Inflammatory macrophage (primary cell): ENCODE measurements at regions not wholly inside any gene's neighbourhood (a gene's known extent, or its start where the extent isn't known, plus 50 kb on each side); places are given as distances from the start of the nearest gene placed in this dataset.
"Not testable (repeated sequence)": the region's sequence is repeated elsewhere in the genome, so short reads cannot be mapped to it uniquely, and the experiment has no call there.

ENCODE experiments used
- DNase-seq, 2 donors: peaks; one replicate each; pipeline ENCODE4 v3.0.0-alpha.2; 2020 to 2022

GRCh38 chr9:25845867-25846266, 167.6 kb upstream of the TUSC1 start:
- DNase-seq: no peak

GRCh38 chr9:25830381-25830780, 152.1 kb upstream of the TUSC1 start:
- no peak for DNase-seq

GRCh38 chr9:25827626-25828025, 149.4 kb upstream of the TUSC1 start:
- DNase-seq: no peak

GRCh38 chr9:25816439-25816838, 138.2 kb upstream of the TUSC1 start:
- DNase-seq: no peak

GRCh38 chr9:25814023-25814422, 135.8 kb upstream of the TUSC1 start:
- no peak for DNase-seq

- DNase-seq: no peak
Observed at GRCh38 chr9:25813478-25813877, 135.2 kb upstream of the TUSC1 start.

GRCh38 chr9:25808554-25808953, 130.3 kb upstream of the TUSC1 start:
- DNase-seq: no peak

GRCh38 chr9:25804856-25805255, 126.6 kb upstream of the TUSC1 start:
- DNase-seq: no peak

- DNase-seq: not testable (repeated sequence)
Observed at GRCh38 chr9:25801989-25802388, 123.7 kb upstream of the TUSC1 start.

GRCh38 chr9:25773805-25774204, 95.6 kb upstream of the TUSC1 start:
- DNase-seq: no peak

GRCh38 chr9:25755951-25756350, 77.7 kb upstream of the TUSC1 start:
- DNase-seq: no peak

GRCh38 chr9:25752398-25752797, 74.2 kb upstream of the TUSC1 start:
- DNase-seq: no peak

- DNase-seq: no peak
Observed at GRCh38 chr9:25742256-25742655, 64.0 kb upstream of the TUSC1 start.

GRCh38 chr9:25733336-25733982, 55.2 kb upstream of the TUSC1 start:
- DNase-seq: no peak

- not testable (repeated sequence) for DNase-seq
Observed at GRCh38 chr9:25731895-25732794, 53.9 kb upstream of the TUSC1 start.
